ENCODE measurements at regions not wholly inside any gene's neighbourhood (a gene's known extent, or its start where the extent isn't known, plus 50 kb on each side); places are given as distances from the start of the nearest gene placed in this dataset.
"Not testable (repeated sequence)": the region's sequence is repeated elsewhere in the genome, so short reads cannot be mapped to it uniquely, and the experiment has no call there.

GRCh38 chr2:111307302-111307701 is 186.6 kb downstream of the BCL2L11 start:
- not testable (repeated sequence) for TF ChIP-seq CTCF (IDR thresholded peaks at IDR 0.05; ENCODE audit: borderline replicate concordance, extremely low read depth, low read length, poor library complexity, severe bottlenecking); EZH2 (IDR thresholded peaks at IDR 0.05; ENCODE audit: borderline replicate concordance, low read depth, low read length, severe bottlenecking)
